Esophagus mucosa (tissue), 1 donor: ENCODE measurements at regions not wholly inside any gene's neighbourhood (a gene's known extent, or its start where the extent isn't known, plus 50 kb on each side); places are given as distances from the start of the nearest gene placed in this dataset.

ENCODE experiments used
- ATAC-seq: fragments of 200-7000 bp; cut with Tn5 transposase; one replicate; pipeline ENCODE4 v1.9.1; 2020
- donor health status: DM: yes; HTN: yes; CAD: no.

GRCh38 chr3:11089931-11090330 is 64.4 kb upstream of the HRH1 start:
- ATAC-seq, result no peak

GRCh38 chr3:11090551-11090950 is 63.7 kb upstream of the HRH1 start:
- ATAC-seq, result no peak

- ATAC-seq, result no peak
Observed at GRCh38 chr3:11091088-11091590, 63.2 kb upstream of the HRH1 start.

GRCh38 chr3:11091791-11092190 is 62.5 kb upstream of the HRH1 start:
- no peak for ATAC-seq

GRCh38 chr3:11093823-11094340 is 60.4 kb upstream of the HRH1 start:
- no peak for ATAC-seq

GRCh38 chr3:11095932-11096265 is 58.4 kb upstream of the HRH1 start:
- no peak for ATAC-seq

GRCh38 chr3:11096266-11097139 is 57.8 kb upstream of the HRH1 start:
- ATAC-seq, result peak; percentile 82

- no peak for ATAC-seq
Observed at GRCh38 chr3:11099306-11099705, 55.0 kb upstream of the HRH1 start.
